Left ventricle myocardium inferior (tissue), 1 donor: ENCODE measurements at regions not wholly inside any gene's neighbourhood (a gene's known extent, or its start where the extent isn't known, plus 50 kb on each side); places are given as distances from the start of the nearest gene placed in this dataset.
"Not testable (repeated sequence)": the region's sequence is repeated elsewhere in the genome, so short reads cannot be mapped to it uniquely, and the experiment has no call there.

Source experiments
- DNase-seq: peaks from one replicate; pipeline ENCODE4 v3.0.0-alpha.2; 2020
- H3K27ac ChIP-seq: fragments of 200-600 bp; replicated peaks from 2 replicates; pipeline ENCODE4 v1.8.0; 2021
- H3K27me3 ChIP-seq: fragments of 200-600 bp; 2 replicates; pipeline ENCODE4 v1.8.0; 2021; ENCODE audit warnings: low read depth
- H3K36me3 ChIP-seq: fragments of 200-600 bp; 2 replicates; pipeline ENCODE4 v1.8.0; 2021
- H3K4me1 ChIP-seq: fragments of 200-600 bp; 2 replicates; pipeline ENCODE4 v1.8.0; 2021
- H3K4me3 ChIP-seq: fragments of 200-600 bp; 2 replicates; pipeline ENCODE4 v1.8.0; 2021; ENCODE audit warnings: mild to moderate bottlenecking, moderate library complexity
- H3K9me3 ChIP-seq: fragments of 200-600 bp; replicated peaks from 2 replicates; pipeline ENCODE4 v1.8.0; 2021
- intact Hi-C: fragments of 100-400 bp; cut with micrococcal nuclease; formaldehyde crosslinking; loops from one replicate; pipeline ENCODE4 v1.11.0; 2022
- TF ChIP-seq, protein P1 (sequence below): fragments of 200-600 bp; IDR thresholded peaks from 2 replicates; pipeline ENCODE4 v1.8.0; 2021; ENCODE audit warnings: antibody characterized with exemption, mild to moderate bottlenecking, borderline replicate concordance
- donor health status: DM: no; HTN: yes; CAD: no; lungs with severe emphysema.

DNA sequence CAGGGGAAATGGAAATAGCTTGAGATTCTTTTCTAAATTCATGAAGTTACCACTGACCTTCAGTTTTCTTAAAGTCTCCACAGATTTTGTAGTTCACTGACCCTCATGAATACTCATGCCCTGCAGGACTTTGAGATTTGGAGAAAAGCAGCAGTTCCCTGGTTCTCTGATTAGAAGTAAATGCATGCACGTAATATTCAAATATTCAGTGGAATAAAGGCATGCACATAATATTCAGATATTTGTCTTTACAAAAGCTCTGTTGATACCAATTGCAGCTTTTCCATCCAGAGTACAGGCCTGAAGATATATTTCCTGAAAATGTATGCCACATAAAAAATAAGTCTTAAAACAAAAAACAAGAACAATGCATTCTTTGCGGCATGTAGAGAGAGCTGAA is 219.8 kb downstream of the ADCYAP1 start:
- Histone ChIP-seq H3K4me3 (no peak overlapping the region), H3K36me3 (no peaks in the 10 kb centered on the region), H3K27me3 (no peaks in the 10 kb centered on the region), H3K4me1 (no peaks in the 10 kb centered on the region), H3K27ac (no peak overlapping the region), H3K9me3 (peaks cover 26% of the 10 kb centered on the region)
- intact Hi-C loops, result no loop called here
- no peak for DNase-seq
- TF ChIP-seq, protein P1, sequence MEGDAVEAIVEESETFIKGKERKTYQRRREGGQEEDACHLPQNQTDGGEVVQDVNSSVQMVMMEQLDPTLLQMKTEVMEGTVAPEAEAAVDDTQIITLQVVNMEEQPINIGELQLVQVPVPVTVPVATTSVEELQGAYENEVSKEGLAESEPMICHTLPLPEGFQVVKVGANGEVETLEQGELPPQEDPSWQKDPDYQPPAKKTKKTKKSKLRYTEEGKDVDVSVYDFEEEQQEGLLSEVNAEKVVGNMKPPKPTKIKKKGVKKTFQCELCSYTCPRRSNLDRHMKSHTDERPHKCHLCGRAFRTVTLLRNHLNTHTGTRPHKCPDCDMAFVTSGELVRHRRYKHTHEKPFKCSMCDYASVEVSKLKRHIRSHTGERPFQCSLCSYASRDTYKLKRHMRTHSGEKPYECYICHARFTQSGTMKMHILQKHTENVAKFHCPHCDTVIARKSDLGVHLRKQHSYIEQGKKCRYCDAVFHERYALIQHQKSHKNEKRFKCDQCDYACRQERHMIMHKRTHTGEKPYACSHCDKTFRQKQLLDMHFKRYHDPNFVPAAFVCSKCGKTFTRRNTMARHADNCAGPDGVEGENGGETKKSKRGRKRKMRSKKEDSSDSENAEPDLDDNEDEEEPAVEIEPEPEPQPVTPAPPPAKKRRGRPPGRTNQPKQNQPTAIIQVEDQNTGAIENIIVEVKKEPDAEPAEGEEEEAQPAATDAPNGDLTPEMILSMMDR, result no peak

DNA sequence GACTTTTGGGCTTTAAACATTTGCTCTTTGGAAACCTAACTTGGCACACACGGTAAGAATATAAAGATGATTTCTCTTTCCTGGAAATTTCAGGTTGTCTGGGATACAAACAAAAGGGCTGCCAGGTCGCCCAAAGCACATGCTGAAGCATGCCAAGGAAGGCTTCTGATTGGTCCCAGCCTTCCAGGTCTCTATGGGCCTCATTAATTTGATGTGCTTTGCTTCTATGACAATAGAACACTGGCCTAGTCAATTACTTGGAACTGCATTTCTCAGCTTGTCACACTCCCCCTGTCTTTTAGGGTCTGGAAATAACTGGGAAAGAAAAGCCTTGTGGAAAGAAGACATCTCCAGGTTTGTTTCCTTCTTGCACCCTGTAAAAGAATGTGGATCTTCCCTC is 228.9 kb downstream of the ADCYAP1 start:
- Histone ChIP-seq H3K4me3 (no peak overlapping the region), H3K4me1 (no peaks in the 10 kb centered on the region), H3K36me3 (no peaks in the 10 kb centered on the region), H3K27me3 (no peaks in the 10 kb centered on the region), H3K27ac (no peak overlapping the region), H3K9me3 (peaks cover 33% of the 10 kb centered on the region)
- no peak for DNase-seq
- intact Hi-C loops, result no loop called here
- TF ChIP-seq, protein P1, result no peak

DNA sequence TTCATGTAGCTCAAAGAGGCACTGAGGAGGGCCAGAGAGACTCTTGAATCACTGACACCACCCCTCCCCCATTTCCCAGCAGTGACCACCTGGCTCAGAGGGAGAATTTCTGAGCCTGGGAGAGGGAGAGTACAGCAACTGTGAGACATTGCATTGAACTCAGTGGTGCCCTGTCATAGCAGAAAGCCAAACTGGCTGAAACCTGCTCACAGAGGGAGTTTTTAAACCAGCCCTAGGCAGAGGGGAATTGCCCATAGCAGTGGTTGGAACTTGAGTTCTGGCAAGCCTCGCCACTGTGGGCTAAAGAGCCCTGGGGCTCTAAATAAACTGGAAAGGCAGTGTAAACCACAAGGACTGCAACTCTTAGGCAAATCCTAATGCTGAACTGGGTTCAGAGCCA is 243.1 kb downstream of the ADCYAP1 start:
- TF ChIP-seq, protein P1, result no peak
- Histone ChIP-seq H3K27ac (no peak overlapping the region), H3K9me3 (peaks cover 51% of the 10 kb centered on the region), H3K27me3 (no peaks in the 10 kb centered on the region), H3K36me3 (no peaks in the 10 kb centered on the region), H3K4me1 (no peaks in the 10 kb centered on the region), H3K4me3 (no peak overlapping the region)
- intact Hi-C loops, result no loop called here
- no peak for DNase-seq

DNA sequence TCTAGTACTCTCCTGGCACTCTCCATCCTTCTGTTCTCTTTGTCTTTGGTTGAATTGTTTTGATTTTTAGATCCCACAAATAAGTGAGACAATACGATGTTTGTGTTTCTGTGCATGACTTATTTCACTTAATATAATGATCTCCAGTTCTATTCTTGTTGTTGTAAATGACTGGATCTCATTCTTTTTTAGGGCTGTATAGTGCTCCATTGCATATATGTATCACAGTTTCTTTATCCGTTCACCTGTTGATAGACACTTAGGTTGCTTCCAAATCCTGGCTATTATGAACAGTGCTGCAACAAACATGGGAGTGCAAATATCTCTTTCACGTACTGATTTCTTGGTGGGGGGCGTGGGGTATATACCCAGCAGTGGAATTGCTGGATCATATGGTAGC is 245.0 kb downstream of the ADCYAP1 start:
- Histone ChIP-seq H3K36me3 (no peaks in the 10 kb centered on the region), H3K27ac (no peak overlapping the region), H3K4me3 (no peak overlapping the region), H3K27me3 (no peaks in the 10 kb centered on the region), H3K4me1 (no peaks in the 10 kb centered on the region), H3K9me3 (peaks cover 34% of the 10 kb centered on the region)
- TF ChIP-seq, protein P1, result no peak
- DNase-seq, result no peak
- intact Hi-C loops, result no loop called here

DNA sequence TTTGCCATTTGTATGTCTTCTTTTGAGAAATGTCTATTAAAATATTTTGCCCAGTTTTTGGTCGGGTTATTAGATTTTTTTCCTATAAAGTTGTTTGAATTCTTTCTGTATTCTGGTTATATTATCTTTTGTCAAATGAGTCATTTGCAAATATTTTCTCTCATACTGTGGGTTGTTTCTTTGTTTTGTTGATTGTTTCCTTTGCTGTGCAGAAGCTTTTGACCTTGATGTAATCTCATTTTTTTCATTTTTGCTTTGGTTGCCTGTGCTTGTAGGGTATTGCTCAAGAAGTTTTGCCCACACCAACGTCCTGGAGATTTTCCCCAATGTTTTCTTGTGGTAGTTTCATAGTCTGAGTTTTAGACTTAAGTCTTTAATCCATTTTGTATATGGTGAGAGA is 245.7 kb downstream of the ADCYAP1 start:
- TF ChIP-seq, protein P1, result no peak
- DNase-seq, result no peak
- intact Hi-C loops, result no loop called here
- no peak overlapping the region for H3K27ac ChIP-seq
- no peaks in the 10 kb centered on the region for H3K36me3 ChIP-seq
- H3K9me3 ChIP-seq, result peaks cover 31% of the 10 kb centered on the region
- no peaks in the 10 kb centered on the region for H3K4me1 ChIP-seq
- H3K27me3 ChIP-seq, result no peaks in the 10 kb centered on the region
- no peak overlapping the region for H3K4me3 ChIP-seq

DNA sequence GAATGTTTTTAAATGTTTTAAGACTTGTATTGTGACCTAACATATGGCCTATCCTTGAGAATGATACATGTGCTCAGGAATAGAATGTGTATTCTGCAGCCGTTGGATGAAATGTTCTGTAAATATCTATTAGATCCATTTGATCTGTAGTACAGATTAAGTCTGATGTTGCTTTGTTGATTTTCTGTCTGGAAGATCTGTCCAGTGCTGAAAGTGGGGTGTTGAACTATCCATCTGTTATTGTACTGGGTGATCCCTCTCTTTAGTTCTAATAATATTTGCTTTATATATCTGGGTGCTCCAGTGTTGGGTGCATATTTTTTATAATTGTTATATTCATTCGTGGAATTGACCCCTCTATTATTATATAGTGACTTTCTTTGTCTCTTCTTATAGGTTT is 248.3 kb downstream of the ADCYAP1 start:
- intact Hi-C loops, DNase-seq, H3K4me3 ChIP-seq, H3K27me3 ChIP-seq, H3K36me3 ChIP-seq, H3K4me1 ChIP-seq, H3K27ac ChIP-seq: not testable (repeated sequence)
- peaks cover 31% of the 10 kb centered on the region for H3K9me3 ChIP-seq
